ENCODE measurements at regions not wholly inside any gene's neighbourhood (a gene's known extent, or its start where the extent isn't known, plus 50 kb on each side); places are given as distances from the start of the nearest gene placed in this dataset.

DNA sequence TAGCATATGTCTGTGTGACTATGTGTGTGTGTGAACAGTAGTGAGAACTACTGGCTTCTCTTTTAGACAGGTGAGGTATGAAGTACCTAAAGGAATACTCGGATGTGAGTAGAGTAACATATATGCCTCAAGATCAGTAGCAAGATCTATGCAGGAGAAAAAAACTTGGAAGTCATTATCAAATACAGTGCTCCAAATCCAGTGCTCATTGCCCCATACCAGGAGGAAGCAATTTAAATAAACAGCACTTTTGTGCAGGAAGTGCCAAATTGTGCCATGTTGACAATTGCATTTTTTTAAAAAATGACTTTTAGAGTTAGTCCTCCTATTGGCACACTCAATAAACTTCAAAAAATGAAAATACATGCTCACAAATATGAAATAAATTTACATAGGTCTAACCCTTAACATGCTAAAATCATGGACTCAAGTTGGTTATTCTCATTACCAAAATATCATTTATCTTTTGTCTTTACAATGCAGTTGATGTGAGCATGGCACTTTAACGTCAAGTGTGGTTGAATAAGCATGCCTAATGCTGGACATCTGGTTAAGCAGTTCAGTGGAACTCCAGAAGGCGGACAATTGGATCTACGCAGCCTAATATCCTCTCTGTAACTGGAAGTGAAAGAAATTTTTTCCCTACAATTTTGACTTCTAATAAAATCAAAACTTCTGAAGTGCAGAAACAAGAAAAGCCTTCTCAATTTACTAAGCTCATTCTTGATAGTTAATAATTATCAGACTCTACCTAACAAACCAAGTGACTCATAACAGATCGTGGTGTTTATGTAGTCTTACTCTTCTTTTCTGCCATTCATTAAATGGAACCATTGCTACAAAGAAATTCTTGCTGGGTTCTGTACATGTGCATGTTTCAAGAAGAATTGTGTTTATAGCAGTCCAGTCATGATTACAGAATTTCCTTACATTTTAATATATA is 195.2 kb downstream of the MDFIC start:
- DNase-seq, result no peak

DNA sequence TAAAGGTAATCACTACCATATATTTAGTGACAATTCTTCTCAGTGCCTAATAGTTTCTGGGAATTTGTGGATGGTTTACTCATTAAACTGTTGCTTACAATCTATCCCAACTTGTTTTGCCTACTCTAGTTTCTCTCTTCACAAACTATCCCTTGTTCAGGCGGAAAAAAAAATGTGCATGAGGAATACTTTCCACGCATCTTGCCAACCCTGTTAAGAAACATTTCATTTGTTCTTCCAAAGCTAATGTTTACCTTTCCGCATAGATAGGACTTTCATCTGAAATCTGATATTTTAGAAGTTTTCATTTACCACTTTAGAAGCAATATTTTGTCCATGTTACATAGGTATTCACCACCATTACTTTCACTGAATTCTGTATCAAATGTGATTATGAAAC is 191.9 kb downstream of the MDFIC start:
- DNase-seq, result no peak

DNA sequence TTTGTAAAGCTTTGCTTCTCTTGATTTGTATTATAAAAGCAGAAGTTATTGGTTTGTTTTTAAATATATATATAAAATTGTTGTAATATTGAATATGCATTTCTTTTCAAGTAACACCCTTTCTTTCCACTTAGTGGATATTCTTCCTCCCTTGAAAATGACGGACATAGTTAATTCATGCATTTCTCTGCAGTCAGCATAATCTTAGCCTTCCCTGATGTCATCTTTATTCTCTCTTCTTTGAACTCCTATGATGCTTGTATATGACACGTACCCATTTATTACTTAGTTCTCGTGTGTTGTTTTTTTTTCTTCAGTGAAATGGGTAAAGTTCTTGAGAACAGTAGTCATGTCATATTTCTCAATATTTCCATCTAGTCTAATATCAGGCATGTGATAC is 191.2 kb downstream of the MDFIC start:
- DNase-seq, result no peak

DNA sequence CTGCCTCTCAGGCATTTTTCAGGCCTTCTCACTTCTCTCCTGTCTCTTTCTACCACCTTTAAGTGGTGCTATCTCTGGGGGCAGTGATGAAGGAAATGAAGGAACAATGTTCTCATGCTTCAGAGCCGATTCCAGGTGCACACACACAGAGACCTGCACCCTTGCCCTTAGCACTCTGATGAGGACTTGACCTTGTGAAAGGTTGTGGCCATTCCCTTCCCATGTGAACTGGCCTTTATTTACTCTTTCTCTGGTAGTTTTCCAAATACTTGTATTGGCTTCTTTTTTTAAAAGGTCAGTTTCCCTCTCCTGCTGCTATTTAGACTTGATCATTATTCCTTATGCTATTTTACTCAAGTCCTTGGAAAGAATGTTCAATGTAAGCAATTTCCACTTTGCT is 188.6 kb downstream of the MDFIC start:
- no peak for DNase-seq

DNA sequence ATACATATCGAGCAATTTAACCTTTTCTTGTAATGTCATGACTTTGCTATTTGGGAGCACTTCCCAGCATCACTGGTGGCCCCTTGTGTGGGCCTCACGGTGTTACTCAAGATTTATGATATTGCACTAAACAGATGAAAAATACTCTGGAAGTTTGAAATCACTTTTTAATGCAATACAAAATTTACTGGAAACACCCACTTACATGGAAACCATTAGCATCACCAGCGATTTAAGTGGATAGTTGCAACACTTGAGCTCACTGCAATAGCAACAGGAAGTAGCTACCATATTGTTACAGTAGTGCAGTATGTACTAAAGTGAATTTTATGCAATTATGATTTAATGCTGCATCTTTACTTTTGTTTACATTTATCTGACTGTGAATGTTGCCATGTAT is 184.4 kb downstream of the MDFIC start:
- DNase-seq, result no peak

DNA sequence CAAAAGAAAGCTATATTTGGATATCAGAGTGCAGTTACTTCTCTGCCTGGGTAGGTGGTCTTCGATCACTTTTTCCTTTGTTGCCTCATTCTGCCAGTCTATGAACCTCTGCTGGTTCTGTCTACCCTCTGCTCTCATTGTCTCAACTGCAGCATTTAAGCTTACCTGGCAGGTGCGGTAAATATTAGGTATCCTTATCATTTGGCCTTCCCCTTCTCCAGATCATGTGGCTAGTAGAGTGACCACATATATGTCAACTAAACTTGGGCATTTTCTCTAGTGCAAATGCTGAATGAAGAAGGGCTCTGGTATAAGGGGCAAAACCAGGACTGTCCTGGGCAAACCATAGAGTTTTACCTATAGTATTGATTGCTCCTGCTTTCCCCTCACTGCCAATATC is 180.8 kb downstream of the MDFIC start:
- DNase-seq, result no peak

DNA sequence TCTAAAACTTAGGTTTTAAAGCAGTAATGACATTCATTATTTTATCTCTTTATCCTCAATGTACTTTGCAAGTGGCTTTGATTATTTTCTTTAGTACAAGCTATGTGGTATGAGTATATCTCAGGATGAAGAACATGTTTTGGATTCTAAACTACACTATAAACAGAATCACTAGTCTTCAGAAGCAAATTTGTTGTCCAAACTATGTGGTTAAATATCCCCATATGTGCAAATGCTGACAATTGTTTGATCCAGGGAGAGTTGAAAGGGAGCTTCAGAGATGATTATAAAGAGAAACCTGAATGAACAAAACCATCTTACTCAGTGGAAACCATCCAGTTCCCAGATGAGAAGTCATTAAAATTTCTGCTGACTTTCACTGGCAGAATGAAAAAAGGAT is 179.3 kb downstream of the MDFIC start:
- no peak for DNase-seq

DNA sequence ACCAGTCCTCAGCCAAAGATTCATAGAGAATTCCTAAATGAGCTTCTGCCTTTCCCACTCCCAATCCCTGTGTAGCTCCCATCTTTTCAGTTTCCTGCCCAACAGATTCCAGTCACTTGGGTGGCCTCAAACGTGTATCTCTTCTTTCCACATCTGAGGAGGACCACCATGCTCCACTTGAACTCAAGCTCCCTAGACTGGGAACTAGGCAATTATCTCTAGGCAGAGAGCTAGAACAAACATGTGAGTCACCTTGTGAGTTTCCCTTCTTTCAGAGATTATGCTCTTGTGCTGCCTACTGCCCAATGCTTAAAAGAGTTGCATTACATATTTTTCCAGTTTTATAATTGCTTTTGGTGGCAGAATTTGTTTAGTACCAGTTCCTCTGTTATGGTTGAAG is 178.0 kb downstream of the MDFIC start:
- DNase-seq, result no peak

DNA sequence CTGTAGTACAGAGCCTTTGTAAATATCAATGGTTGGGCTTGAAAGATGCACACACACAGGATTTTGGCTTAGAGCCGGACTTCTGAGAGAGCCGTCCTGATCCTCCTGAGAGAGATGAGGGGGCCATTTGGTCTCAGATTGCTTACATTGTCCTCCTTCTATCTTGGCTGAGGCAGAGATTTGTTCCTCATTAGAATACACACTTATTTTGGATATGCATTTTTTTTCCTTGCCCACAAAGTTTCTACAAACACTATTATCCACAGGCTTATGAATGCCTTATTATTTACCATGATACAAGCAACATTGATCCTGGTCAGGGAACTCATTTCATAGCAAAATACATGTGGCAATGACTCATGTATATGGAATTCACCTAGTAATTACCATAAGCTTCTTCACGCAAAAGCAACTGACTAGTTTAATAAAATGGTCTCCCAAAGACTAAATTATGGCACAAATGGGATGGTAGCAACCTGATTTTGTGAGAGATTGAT is 175.3 kb downstream of the MDFIC start:
- no peak for DNase-seq

DNA sequence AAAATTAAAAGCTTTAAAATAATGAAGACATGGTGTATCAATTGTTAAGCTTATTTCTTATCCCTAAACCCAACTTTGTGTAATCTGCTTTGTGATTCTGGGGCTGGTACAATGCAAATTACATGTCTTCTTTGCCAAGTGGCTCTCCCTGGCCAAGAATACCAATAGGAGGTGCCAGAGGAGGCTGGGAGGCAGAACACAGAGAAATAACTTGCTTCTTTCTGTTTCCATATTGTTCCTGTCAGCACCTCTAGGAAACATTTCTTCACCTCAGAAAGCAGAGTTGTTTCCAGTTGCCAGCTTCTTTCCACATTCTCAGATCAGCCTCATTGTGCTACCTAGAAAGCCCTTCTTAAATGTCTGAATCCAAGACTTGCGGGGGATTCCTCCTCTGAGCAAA is 174.4 kb downstream of the MDFIC start:
- DNase-seq, result no peak

DNA sequence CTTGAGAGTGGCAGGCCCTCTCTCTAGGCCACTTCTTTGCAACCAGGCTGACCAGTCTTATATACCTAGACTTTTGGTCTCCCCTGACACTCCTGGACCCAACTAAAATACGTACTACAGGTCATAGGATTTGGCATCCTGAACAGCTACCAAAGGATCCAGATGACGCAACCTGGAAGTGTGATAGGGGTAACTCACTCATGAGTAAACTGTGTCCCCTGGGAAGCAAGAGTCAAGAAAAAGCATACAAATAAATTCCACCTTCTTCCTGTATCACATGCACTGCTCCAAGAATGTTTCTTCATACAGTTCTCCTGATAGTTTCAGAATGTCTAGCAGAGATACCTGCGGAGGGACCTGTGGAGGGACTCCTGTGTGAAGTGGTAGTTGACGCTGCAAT is 172.3 kb downstream of the MDFIC start:
- DNase-seq, result no peak

DNA sequence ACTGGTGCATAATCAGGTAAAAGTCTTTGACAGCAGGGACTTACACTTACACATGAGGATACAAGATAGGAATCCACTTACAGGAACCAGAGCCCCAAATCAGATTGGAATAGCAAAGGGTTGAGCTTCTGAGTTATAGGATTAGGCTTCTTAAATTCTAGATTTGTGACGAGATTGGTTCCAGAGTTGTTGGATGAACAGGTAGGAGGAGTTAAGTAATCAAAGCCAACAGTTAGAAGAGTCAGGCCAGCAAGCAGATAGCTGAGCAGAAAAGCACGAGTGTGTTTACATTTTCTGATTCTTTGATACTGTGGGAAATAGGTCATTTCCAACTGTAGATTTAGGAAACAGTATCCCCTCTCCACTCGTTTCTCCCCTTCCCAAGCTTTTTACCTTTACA is 167.0 kb downstream of the MDFIC start:
- no peak for DNase-seq

DNA sequence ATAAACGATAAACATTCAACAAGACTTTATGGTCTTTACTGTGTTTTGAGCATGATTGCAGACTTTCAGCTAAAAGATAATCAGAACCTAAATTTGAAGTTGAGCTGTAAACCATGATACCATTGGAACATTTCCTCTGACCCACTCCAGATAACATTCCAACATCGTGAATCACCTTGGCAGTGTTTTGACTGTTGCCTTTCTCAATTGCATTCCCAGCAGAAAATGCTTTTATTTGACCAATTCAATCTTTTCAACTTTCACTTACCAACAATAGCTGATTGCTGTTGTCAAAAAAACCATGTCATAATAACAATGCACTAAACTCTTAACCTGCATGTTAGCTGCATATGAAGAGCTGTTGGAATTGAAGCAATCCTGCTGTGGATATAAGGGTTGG is 165.5 kb downstream of the MDFIC start:
- DNase-seq, result no peak

DNA sequence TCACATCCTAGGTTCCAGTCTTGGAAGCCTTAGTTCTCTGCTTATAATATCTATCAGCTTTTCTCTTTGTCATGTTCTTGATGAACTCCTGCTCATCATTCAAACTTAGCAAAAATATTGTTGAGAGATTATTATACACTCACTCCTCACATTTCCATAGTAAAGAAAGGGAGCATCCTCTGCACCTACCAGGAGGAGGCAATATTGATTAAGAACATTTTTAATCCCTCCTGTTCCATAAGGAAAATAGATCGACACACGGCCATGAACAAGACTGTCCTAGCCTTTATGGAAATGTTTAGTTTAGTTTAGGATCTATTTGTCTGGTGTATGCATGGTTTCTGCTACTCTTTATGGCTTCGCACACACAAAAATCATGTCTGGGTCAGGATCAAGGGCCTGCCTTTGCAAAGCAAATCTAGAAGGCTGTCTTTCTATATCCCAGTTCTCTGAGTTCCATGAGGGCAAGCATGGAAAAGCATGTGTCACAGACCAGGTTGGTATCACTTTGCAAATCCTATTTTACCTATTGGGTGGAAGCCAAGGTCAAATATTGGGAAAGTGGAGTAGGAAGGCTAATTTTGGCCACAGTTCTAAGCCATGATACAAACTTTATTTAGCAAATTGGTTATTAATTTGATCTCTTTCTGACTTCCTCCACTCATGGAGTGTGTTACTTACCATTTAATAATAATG is 164.4 kb downstream of the MDFIC start:
- no peak for DNase-seq

DNA sequence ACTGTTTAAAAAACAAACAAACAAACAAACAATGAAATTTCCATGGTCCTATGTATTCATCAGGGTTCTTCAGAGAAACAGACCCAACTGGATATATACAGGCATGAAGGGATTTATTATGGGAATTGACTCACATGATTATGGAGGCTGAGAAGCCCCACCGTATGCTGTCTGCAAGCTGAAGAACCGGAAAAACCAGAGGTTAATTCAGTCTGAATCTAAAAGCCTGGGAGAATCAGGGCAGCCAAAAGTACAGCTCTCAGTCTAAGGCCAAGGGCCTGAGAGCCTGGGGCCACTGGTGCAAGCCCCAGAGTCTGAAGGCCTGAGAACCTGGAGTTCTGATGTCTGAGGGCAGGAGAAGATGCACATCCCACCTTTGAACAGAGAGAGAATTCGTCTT is 163.5 kb downstream of the MDFIC start:
- DNase-seq, result no peak

DNA sequence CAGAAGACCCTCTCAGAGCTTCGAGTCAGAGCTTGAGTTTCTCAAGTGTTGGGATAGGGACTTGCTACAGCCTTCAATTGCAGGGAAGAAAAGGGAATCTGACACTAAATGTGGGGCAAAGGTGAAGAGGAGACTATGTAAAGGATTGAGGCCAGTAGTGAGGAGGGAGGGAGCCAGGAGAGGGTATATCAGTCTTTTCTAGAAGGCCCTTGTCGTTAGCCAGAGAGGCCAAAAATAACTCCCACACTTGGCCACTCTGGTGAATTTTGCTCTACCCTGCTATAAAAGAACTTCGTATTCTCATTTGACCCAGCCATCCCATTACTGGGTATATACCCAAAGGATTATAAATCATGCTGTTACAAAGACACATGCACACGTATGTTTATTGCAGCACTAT is 162.0 kb downstream of the MDFIC start:
- DNase-seq, result no peak

DNA sequence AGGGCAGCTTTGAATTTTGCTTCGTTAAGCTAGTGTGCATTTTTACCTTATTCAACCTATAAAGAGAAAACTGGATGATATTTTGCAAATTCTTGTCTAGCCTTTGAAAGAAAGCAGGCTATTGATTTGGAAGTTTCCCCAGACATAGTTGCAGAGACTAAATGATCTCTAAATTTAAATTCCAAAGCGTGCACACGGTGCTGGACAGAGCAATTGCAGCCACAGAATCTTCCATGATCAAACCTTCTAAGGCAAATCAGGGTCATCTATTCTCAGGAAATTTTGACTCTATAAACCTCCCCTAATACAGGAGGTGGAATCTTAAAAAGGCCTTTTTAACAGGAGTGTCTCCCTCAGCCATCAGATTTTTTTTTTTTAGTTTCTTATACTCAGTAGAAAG is 159.9 kb downstream of the MDFIC start:
- no peak for DNase-seq

DNA sequence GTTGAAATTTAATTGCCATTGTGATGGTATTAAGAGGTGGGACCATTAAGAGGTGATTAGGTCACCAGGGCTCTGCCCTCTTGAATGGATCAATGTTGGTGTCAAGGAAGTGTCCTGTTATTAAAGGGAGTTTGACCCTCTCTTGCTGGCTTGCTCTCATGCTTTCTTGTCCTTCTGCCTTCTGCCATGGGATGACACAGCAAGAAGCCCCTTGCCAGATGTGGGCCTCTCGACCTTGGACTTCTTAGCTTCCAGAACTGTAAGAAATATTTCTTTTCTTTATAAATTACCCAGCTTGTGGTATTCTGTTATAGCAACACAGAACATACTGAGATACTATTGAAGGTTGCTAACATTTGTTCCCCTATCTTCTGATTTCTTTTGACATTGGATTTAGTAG is 157.0 kb downstream of the MDFIC start:
- no peak for DNase-seq

DNA sequence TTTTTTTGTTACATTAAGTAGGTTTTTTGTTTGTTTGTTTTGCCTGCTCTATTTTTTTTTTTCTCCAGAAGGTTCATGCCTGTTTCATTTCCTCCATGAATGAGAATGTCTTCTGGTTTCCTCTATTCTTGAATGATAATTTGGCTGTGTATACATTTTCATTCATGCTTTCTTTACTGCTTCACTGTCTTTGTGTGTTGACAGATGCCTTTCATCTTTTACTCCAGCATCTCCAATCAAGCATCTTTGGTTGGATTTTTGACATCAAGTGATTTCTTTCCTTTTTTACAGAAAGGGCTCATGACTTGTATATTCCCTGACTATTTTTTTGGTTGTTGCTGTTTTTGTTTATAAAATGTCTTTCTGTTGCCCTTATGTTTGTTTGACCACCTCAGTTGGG is 156.5 kb downstream of the MDFIC start:
- DNase-seq, result no peak

DNA sequence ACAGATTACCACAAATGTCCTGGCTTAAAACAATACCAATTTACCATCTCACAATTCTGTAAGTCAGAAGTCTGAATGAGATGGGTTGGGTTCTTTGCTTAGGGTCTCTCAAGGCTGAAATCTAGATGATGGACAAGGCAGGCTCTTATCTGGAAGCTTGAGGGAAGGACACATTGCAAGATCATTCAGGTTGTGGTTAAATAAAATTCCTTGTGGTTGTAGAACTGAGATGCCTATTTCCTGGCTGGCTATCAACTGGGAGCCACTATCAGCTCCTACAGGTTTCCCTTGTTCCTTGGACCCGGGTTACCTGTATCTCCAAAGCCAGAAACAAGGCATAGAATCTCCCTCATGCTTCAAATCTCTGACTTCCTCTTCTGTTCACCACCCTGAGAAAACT is 148.4 kb downstream of the MDFIC start:
- no peak for DNase-seq

Measured in NCI-H1105 treated with DMSO at 0.1 percent for 48 hours (cell line).